ENCODE measurements at regions not wholly inside any gene's neighbourhood (a gene's known extent, or its start where the extent isn't known, plus 50 kb on each side); places are given as distances from the start of the nearest gene placed in this dataset.

DNA sequence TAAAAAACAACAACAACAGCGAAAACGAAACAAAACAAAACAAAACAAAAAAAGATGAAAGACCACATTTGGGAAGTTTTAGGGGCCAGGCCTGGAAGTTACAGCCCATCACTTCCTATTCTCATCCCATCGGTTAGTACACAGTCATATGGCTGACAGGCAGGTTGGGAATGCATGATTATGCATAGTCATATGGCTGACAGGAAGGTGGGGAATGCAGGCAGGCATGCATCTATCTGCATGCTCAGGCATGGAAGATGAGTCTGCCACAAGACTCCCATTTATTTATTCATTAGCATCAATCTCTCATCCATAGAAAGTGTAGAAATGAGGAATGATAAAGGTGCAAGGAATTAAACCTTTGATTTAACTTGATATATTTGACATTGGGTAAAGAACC lies 325.3 kb upstream of the MEX3C start:
- TF ChIP-seq, protein P1, sequence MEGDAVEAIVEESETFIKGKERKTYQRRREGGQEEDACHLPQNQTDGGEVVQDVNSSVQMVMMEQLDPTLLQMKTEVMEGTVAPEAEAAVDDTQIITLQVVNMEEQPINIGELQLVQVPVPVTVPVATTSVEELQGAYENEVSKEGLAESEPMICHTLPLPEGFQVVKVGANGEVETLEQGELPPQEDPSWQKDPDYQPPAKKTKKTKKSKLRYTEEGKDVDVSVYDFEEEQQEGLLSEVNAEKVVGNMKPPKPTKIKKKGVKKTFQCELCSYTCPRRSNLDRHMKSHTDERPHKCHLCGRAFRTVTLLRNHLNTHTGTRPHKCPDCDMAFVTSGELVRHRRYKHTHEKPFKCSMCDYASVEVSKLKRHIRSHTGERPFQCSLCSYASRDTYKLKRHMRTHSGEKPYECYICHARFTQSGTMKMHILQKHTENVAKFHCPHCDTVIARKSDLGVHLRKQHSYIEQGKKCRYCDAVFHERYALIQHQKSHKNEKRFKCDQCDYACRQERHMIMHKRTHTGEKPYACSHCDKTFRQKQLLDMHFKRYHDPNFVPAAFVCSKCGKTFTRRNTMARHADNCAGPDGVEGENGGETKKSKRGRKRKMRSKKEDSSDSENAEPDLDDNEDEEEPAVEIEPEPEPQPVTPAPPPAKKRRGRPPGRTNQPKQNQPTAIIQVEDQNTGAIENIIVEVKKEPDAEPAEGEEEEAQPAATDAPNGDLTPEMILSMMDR (IDR thresholded peaks at IDR 0.05) = no peak
- no peak for TF ChIP-seq POLR2A (IDR thresholded peaks at IDR 0.05)

All from ovary (tissue), 3 donors.